ENCODE measurements at regions not wholly inside any gene's neighbourhood (a gene's known extent, or its start where the extent isn't known, plus 50 kb on each side); places are given as distances from the start of the nearest gene placed in this dataset.

GRCh38 chr10:29962166-29962850, 97.1 kb downstream of the JCAD start:
- DNase-seq = no peak

- no peak for DNase-seq
These were observed 98.0 kb downstream of the JCAD start for GRCh38 chr10:29961351-29961750.

- DNase-seq = no peak
These were observed 99.1 kb downstream of the JCAD start for GRCh38 chr10:29960261-29960660.

- no peak for DNase-seq
These were observed 99.8 kb downstream of the JCAD start for GRCh38 chr10:29959586-29959985.

- no peak for DNase-seq
These were observed 100.9 kb downstream of the JCAD start for GRCh38 chr10:29958440-29958839.

- no peak for DNase-seq
These were observed 101.5 kb downstream of the JCAD start for GRCh38 chr10:29957907-29958331.

- no peak for DNase-seq
These were observed 102.2 kb downstream of the JCAD start for GRCh38 chr10:29957236-29957635.

GRCh38 chr10:29956335-29956924, 103.0 kb downstream of the JCAD start:
- DNase-seq = no peak

- no peak for DNase-seq
These were observed 104.0 kb downstream of the JCAD start for GRCh38 chr10:29955329-29955935.

GRCh38 chr10:29951441-29951931, 107.9 kb downstream of the JCAD start:
- no peak for DNase-seq

GRCh38 chr10:29950391-29950790, 109.0 kb downstream of the JCAD start:
- no peak for DNase-seq

- DNase-seq = no peak
These were observed 109.9 kb downstream of the JCAD start for GRCh38 chr10:29949411-29950011.

GRCh38 chr10:29948881-29949355, 110.5 kb downstream of the JCAD start:
- DNase-seq = no peak

GRCh38 chr10:29947701-29948060, 111.7 kb downstream of the JCAD start:
- no peak for DNase-seq

- DNase-seq = no peak
These were observed 112.3 kb downstream of the JCAD start for GRCh38 chr10:29946953-29947700.

- no peak for DNase-seq
These were observed 112.8 kb downstream of the JCAD start for GRCh38 chr10:29946614-29946952.

- DNase-seq = no peak
These were observed 117.9 kb downstream of the JCAD start for GRCh38 chr10:29941476-29941875.

GRCh38 chr10:29932991-29933390, 126.4 kb downstream of the JCAD start:
- DNase-seq = no peak

- DNase-seq = no peak
These were observed 127.6 kb downstream of the JCAD start for GRCh38 chr10:29931833-29932232.

GRCh38 chr10:29929006-29929405, 130.4 kb downstream of the JCAD start:
- DNase-seq = no peak

- DNase-seq = peak; percentile 49
These were observed 132.7 kb downstream of the JCAD start for GRCh38 chr10:29926693-29927048.
